Endothelial cell of umbilical vein (primary cell): ENCODE measurements at regions not wholly inside any gene's neighbourhood (a gene's known extent, or its start where the extent isn't known, plus 50 kb on each side); places are given as distances from the start of the nearest gene placed in this dataset.

Experiments
- BruUV-seq: library from RNA; stranded (reverse); fragments of 400-500 nt; replicated peaks from 2 replicates; lab custom pipeline; 2021; lab: Mats Ljungman, UMichigan
- CTCF ChIA-PET: fragments of 300-600, 350-600 bp; sonication (Branson Sonifier 250); formaldehyde crosslinking; loops from one replicate; lab custom pipeline; 2021; ENCODE audit warnings: antibody characterized with exemption, inconsistent platforms; lab: Charles Lee
- POLR2A ChIA-PET: fragments of 300-600, 350-600 bp; sonication (Branson Sonifier 250); formaldehyde crosslinking; loops from one replicate; lab custom pipeline; 2021; ENCODE audit warnings: antibody characterized with exemption, inconsistent platforms; lab: Charles Lee
- DNase-seq: peaks from one replicate; pipeline ENCODE4 v3.0.0-alpha.2; 2011; ENCODE audit warnings: low read depth, low spot score
- FAIRE-seq: peaks from 2 replicates; lab custom pipeline; 2011; peaks lifted over from hg19 to GRCh38; lab: Jason Lieb, UNC
- H2AFZ ChIP-seq: 2 replicates; pipeline ENCODE4 v1.6.0; 2012; ENCODE audit warnings: low read depth, low read length, control low read depth, inconsistent platforms
- H3K27ac ChIP-seq: 2 replicates; pipeline ENCODE4 v1.5.1; 2011; ENCODE audit warnings: low read depth, mild to moderate bottlenecking, control low read depth, low read length, moderate library complexity; ENCODE audit not compliant: insufficient read depth
- H3K27me3 ChIP-seq, 2 experiments: 2 replicates each; pipeline versions ENCODE4 v1.6.0 to v1.6.1; 2011; ENCODE audit warnings: low read length in 2 of 2, mixed read lengths in 1 of 2; ENCODE audit not compliant: control insufficient read depth in 2 of 2, insufficient read depth in 2 of 2
- H3K36me3 ChIP-seq, 2 experiments: 2 replicates in 1 of 2; 3 replicates in 1 of 2; pipeline ENCODE4 v1.5.1; 2011; ENCODE audit warnings: low read length in 2 of 2, mild to moderate bottlenecking in 1 of 2, moderate library complexity in 1 of 2; ENCODE audit not compliant: control insufficient read depth in 2 of 2, insufficient read depth in 2 of 2; ENCODE audit errors: extremely low read depth in 1 of 2
- H3K4me1 ChIP-seq: 3 replicates; pipeline ENCODE4 v1.5.1; 2011; ENCODE audit warnings: mild to moderate bottlenecking, low read length; ENCODE audit not compliant: control insufficient read depth, insufficient read depth; ENCODE audit errors: extremely low read depth
- H3K4me2 ChIP-seq: 2 replicates; pipeline ENCODE4 v1.6.1; 2011; ENCODE audit warnings: low read length, control low read depth, mixed read lengths; ENCODE audit not compliant: insufficient read depth
- H3K4me3 ChIP-seq, 3 experiments: fragments of 200-600 bp in 1 of 3; sonication (generic), shearing (Covaris generic) in 1 of 3; replicated peaks in 1 of 3; 2 replicates each; pipeline ENCODE4 v1.5.1; 2011 to 2016; ENCODE audit warnings: control low read depth in 3 of 3, low read length in 3 of 3, mild to moderate bottlenecking in 2 of 3, inconsistent platforms in 1 of 3, low read depth in 1 of 3, moderate library complexity in 1 of 3; ENCODE audit not compliant: insufficient read depth in 1 of 3
- H3K79me2 ChIP-seq: 2 replicates; pipeline ENCODE4 v1.6.0; 2012; ENCODE audit warnings: low read length, inconsistent platforms; ENCODE audit not compliant: control insufficient read depth, insufficient read depth
- H3K9ac ChIP-seq: replicated peaks from 2 replicates; pipeline ENCODE3; 2011; ENCODE audit warnings: low read length, control low read depth; ENCODE audit not compliant: insufficient read depth; ENCODE audit errors: extremely low read depth
- H3K9me1 ChIP-seq: replicated peaks from 3 replicates; pipeline ENCODE4 v1.6.0; 2011; ENCODE audit warnings: mild to moderate bottlenecking, low read length; ENCODE audit not compliant: control insufficient read depth, insufficient read depth; ENCODE audit errors: extremely low read depth
- H3K9me3 ChIP-seq: replicated peaks from 2 replicates; pipeline ENCODE4 v1.5.1; 2012; ENCODE audit warnings: low read length, inconsistent platforms; ENCODE audit not compliant: control insufficient read depth, insufficient read depth
- H4K20me1 ChIP-seq: replicated peaks from 2 replicates; pipeline ENCODE3; 2011; ENCODE audit warnings: mild to moderate bottlenecking, low read length; ENCODE audit not compliant: control insufficient read depth, insufficient read depth; ENCODE audit errors: extremely low read depth
- EZH2 ChIP-seq: IDR thresholded peaks from 2 replicates; pipeline ENCODE4 v1.6.1; 2012; ENCODE audit warnings: borderline replicate concordance, low read depth, mild to moderate bottlenecking, moderate library complexity, low read length, inconsistent platforms; ENCODE audit not compliant: severe bottlenecking
- FOS ChIP-seq: IDR thresholded peaks from 2 replicates; pipeline ENCODE4 v1.6.1; 2011; ENCODE audit warnings: mild to moderate bottlenecking, low read length, moderate library complexity, borderline replicate concordance; ENCODE audit not compliant: insufficient read depth
- GATA2 ChIP-seq: IDR thresholded peaks from 2 replicates; pipeline ENCODE4 v1.7.0; 2011; ENCODE audit warnings: low read depth, mild to moderate bottlenecking, moderate library complexity, mixed read lengths, low read length; ENCODE audit not compliant: insufficient read length, insufficient read depth
- JUN ChIP-seq: IDR thresholded peaks from 2 replicates; pipeline ENCODE4 v1.6.1; 2011; ENCODE audit warnings: borderline replicate concordance, low read depth; ENCODE audit not compliant: insufficient read length, insufficient read depth
- MYC ChIP-seq: IDR thresholded peaks from one replicate; pipeline ENCODE4 v1.6.1; 2011; ENCODE audit warnings: mild to moderate bottlenecking, low read depth, low read length
- POLR2A ChIP-seq: IDR thresholded peaks from 2 replicates; pipeline ENCODE4 v1.6.1; 2012; ENCODE audit warnings: low read depth, mild to moderate bottlenecking, control low read depth, low read length
- POLR2AphosphoS5 ChIP-seq: IDR thresholded peaks from 2 replicates; pipeline ENCODE4 v1.6.1; 2012; ENCODE audit warnings: low read depth, mild to moderate bottlenecking, control low read depth, low read length, moderate library complexity; ENCODE audit not compliant: insufficient read depth
- dilution Hi-C: fragments of 300-500 bp; cut with MboI; formaldehyde crosslinking; loops from one replicate; pipeline ENCODE4 v1.15.0; 2019; ENCODE audit warnings: low sequenced_read_pairs; ENCODE audit not compliant: extremely low pct_ligation_motif_present
- intact Hi-C: fragments of 100-400 bp; cut with micrococcal nuclease; formaldehyde crosslinking; loops from one replicate; pipeline ENCODE4 v1.10.0; 2022
- TF ChIP-seq, protein P1 (sequence below): IDR thresholded peaks from 2 replicates; pipeline ENCODE4 v1.6.1; 2011; ENCODE audit not compliant: insufficient read depth, insufficient read length
- TF ChIP-seq, protein P2 (sequence below), 2 donors: IDR thresholded peaks; 1 replicate in 1 of 2; 2 replicates in 1 of 2; pipeline ENCODE4 v1.5.1; 2011; ENCODE audit warnings: low read length in 2 of 2, mild to moderate bottlenecking in 2 of 2, moderate library complexity in 2 of 2, control low read depth in 1 of 2, inconsistent platforms in 1 of 2, low read depth in 1 of 2; ENCODE audit not compliant: insufficient read depth in 1 of 2; ENCODE audit errors: extremely low read depth in 1 of 2

DNA sequence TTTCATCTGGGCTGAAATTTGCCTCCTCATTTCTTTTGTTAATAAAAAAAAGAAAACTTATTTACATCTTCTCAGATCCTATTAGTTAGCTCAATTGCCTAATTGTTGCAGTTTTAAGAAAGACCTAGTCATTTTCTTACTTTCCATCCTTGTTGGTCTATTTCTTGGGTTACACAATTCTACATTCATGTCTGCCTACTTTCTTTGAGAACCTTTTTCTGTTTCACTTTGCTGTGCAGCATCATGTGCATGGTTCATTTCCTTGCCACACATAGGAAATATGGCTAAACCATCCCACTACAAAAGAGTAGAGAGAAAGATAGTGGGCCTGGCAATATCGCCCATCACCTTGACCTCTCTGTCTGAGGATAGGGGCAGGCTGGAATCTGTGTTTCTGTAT lies 780.7 kb upstream of the FANCL start:
- Histone ChIP-seq H3K4me1 (no peaks in the 10 kb centered on the region), H3K9ac (no peak overlapping the region), H3K4me3 (no peak overlapping the region), H3K9me3 (no peaks in the 10 kb centered on the region), H3K36me3 (no peaks in the 10 kb centered on the region), H3K27ac (no peak overlapping the region), H3K79me2 (no peaks in the 10 kb centered on the region), H4K20me1 (no peaks in the 10 kb centered on the region), H2AFZ (no peak overlapping the region), H3K4me2 (no peak overlapping the region), H3K9me1 (no peaks in the 10 kb centered on the region), H3K27me3 (no peaks in the 10 kb centered on the region)
- no TSS peak for BruUV-seq
- intact Hi-C loops = no loop called here
- ChIA-PET CTCF (no interaction called here), POLR2A (no interaction called here)
- TF ChIP-seq EZH2 (no peak), GATA2 (no peak), FOS (no peak), JUN (no peak), MYC (no peak), POLR2AphosphoS5 (no peak), POLR2A (no peak)
- TF ChIP-seq, protein P1, sequence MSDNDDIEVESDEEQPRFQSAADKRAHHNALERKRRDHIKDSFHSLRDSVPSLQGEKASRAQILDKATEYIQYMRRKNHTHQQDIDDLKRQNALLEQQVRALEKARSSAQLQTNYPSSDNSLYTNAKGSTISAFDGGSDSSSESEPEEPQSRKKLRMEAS = no peak
- TF ChIP-seq, protein P2, sequence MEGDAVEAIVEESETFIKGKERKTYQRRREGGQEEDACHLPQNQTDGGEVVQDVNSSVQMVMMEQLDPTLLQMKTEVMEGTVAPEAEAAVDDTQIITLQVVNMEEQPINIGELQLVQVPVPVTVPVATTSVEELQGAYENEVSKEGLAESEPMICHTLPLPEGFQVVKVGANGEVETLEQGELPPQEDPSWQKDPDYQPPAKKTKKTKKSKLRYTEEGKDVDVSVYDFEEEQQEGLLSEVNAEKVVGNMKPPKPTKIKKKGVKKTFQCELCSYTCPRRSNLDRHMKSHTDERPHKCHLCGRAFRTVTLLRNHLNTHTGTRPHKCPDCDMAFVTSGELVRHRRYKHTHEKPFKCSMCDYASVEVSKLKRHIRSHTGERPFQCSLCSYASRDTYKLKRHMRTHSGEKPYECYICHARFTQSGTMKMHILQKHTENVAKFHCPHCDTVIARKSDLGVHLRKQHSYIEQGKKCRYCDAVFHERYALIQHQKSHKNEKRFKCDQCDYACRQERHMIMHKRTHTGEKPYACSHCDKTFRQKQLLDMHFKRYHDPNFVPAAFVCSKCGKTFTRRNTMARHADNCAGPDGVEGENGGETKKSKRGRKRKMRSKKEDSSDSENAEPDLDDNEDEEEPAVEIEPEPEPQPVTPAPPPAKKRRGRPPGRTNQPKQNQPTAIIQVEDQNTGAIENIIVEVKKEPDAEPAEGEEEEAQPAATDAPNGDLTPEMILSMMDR (IDR thresholded peaks at IDR 0.05; ENCODE audit: extremely low read depth in 1 of 2, insufficient read depth in 1 of 2, low read depth in 1 of 2, low read length in 2 of 2) = no peak
- FAIRE-seq = no peak
- DNase-seq = no peak
- dilution Hi-C loops = no loop called here
